Mesothelial cell of epicardium (in vitro differentiated cells): ENCODE measurements at regions not wholly inside any gene's neighbourhood (a gene's known extent, or its start where the extent isn't known, plus 50 kb on each side); places are given as distances from the start of the nearest gene placed in this dataset.

Experiments
- DNase-seq, 2 experiments: peaks; one replicate each; pipeline ENCODE4 v3.0.0; 2021; ENCODE audit warnings: low spot score in 2 of 2; ENCODE audit not compliant: unreplicated experiment in 2 of 2
- H3K27ac Mint-ChIP-seq: 2 replicates; pipeline ENCODE4 v1.8.0; 2021; ENCODE audit warnings: mixed read lengths
- H3K27me3 Mint-ChIP-seq: 2 replicates; pipeline ENCODE4 v1.8.0; 2021; ENCODE audit warnings: low read depth, mixed read lengths
- H3K36me3 Mint-ChIP-seq: 2 replicates; pipeline ENCODE4 v1.8.0; 2021; ENCODE audit warnings: mixed read lengths
- H3K4me1 Mint-ChIP-seq: 2 replicates; pipeline ENCODE4 v1.8.0; 2021; ENCODE audit warnings: mixed read lengths
- H3K4me3 Mint-ChIP-seq: 2 replicates; pipeline ENCODE4 v1.8.0; 2021; ENCODE audit warnings: mild to moderate bottlenecking, moderate library complexity, mixed read lengths
- H3K9me3 Mint-ChIP-seq: 2 replicates; pipeline ENCODE4 v1.8.0; 2021; ENCODE audit warnings: mixed read lengths
- CTCF ChIP-seq: fragments of 200-600 bp; sonication (generic); IDR thresholded peaks from one replicate; pipeline ENCODE4 v1.5.0; 2021; ENCODE audit warnings: antibody characterized with exemption; ENCODE audit not compliant: unreplicated experiment

- no peak for TF ChIP-seq CTCF
- Mint-ChIP-seq H3K36me3 (no peaks in the 10 kb centered on the region), H3K4me1 (peaks cover 3% of the 10 kb centered on the region), H3K4me3 (no peak overlapping the region), H3K9me3 (no peaks in the 10 kb centered on the region), H3K27ac (no peak overlapping the region), H3K27me3 (peaks cover 10% of the 10 kb centered on the region)
- no peak for DNase-seq
Measured at GRCh38 chr18:60686142-60686541, 313.6 kb upstream of the MC4R start.

- no peak overlapping the region for H3K4me3 Mint-ChIP-seq
- no peak for TF ChIP-seq CTCF
- H3K9me3 Mint-ChIP-seq: no peaks in the 10 kb centered on the region
- H3K27ac Mint-ChIP-seq: no peak overlapping the region
- H3K4me1 Mint-ChIP-seq: no peaks in the 10 kb centered on the region
- H3K27me3 Mint-ChIP-seq: peaks cover 4% of the 10 kb centered on the region
- no peak for DNase-seq
- H3K36me3 Mint-ChIP-seq: no peaks in the 10 kb centered on the region
Measured at GRCh38 chr18:60691061-60691460, 318.5 kb upstream of the MC4R start.

GRCh38 chr18:60693426-60693825, 320.9 kb upstream of the MC4R start:
- no peaks in the 10 kb centered on the region for H3K27me3 Mint-ChIP-seq
- no peak overlapping the region for H3K27ac Mint-ChIP-seq
- H3K9me3 Mint-ChIP-seq: no peaks in the 10 kb centered on the region
- DNase-seq: no peak
- no peak overlapping the region for H3K4me3 Mint-ChIP-seq
- no peaks in the 10 kb centered on the region for H3K4me1 Mint-ChIP-seq
- TF ChIP-seq CTCF: no peak
- no peaks in the 10 kb centered on the region for H3K36me3 Mint-ChIP-seq

GRCh38 chr18:60698901-60699300, 326.3 kb upstream of the MC4R start:
- no peaks in the 10 kb centered on the region for H3K36me3 Mint-ChIP-seq
- H3K27me3 Mint-ChIP-seq: no peaks in the 10 kb centered on the region
- no peaks in the 10 kb centered on the region for H3K4me1 Mint-ChIP-seq
- no peaks in the 10 kb centered on the region for H3K9me3 Mint-ChIP-seq
- no peak overlapping the region for H3K27ac Mint-ChIP-seq
- no peak for DNase-seq
- no peak overlapping the region for H3K4me3 Mint-ChIP-seq
- TF ChIP-seq CTCF: no peak

- no peak overlapping the region for H3K27ac Mint-ChIP-seq
- H3K27me3 Mint-ChIP-seq: peaks cover 13% of the 10 kb centered on the region
- no peaks in the 10 kb centered on the region for H3K4me1 Mint-ChIP-seq
- no peak overlapping the region for H3K4me3 Mint-ChIP-seq
- peaks cover 8% of the 10 kb centered on the region for H3K9me3 Mint-ChIP-seq
- no peak for TF ChIP-seq CTCF
- no peak for DNase-seq
- H3K36me3 Mint-ChIP-seq: no peaks in the 10 kb centered on the region
Measured at GRCh38 chr18:60722742-60723141, 350.2 kb upstream of the MC4R start.

GRCh38 chr18:60732143-60732542, 359.6 kb upstream of the MC4R start:
- H3K27ac Mint-ChIP-seq: no peak overlapping the region

More at GRCh38 chr18:60732143-60732542, 359.6 kb upstream of the MC4R start:
- Mint-ChIP-seq H3K4me1 (no peaks in the 10 kb centered on the region), H3K9me3 (no peaks in the 10 kb centered on the region), H3K36me3 (no peaks in the 10 kb centered on the region), H3K27me3 (peaks cover 13% of the 10 kb centered on the region), H3K4me3 (no peak overlapping the region)
- no peak for DNase-seq
- no peak for TF ChIP-seq CTCF
